GM21737 (cell line): ENCODE measurements at regions not wholly inside any gene's neighbourhood (a gene's known extent, or its start where the extent isn't known, plus 50 kb on each side); places are given as distances from the start of the nearest gene placed in this dataset.
"Not testable (repeated sequence)": the region's sequence is repeated elsewhere in the genome, so short reads cannot be mapped to it uniquely, and the experiment has no call there.

Source experiments
- ATAC-seq: cut with Tn5 transposase; IDR thresholded peaks from one replicate; pipeline ENCODE4 v1.9.1; 2021; ENCODE audit warnings: mild to moderate bottlenecking, moderate library complexity; ENCODE audit not compliant: unreplicated experiment

GRCh38 chr1:96466842-96467241, 254.7 kb upstream of the PTBP2 start:
- no peak for ATAC-seq

GRCh38 chr1:96469726-96470125, 251.9 kb upstream of the PTBP2 start:
- ATAC-seq, result not testable (repeated sequence)

GRCh38 chr1:96472471-96472870, 249.1 kb upstream of the PTBP2 start:
- no peak for ATAC-seq

- no peak for ATAC-seq
Observed at GRCh38 chr1:96473791-96474434, 247.7 kb upstream of the PTBP2 start.

- no peak for ATAC-seq
Observed at GRCh38 chr1:96474985-96475743, 246.4 kb upstream of the PTBP2 start.

GRCh38 chr1:96475903-96476302, 245.7 kb upstream of the PTBP2 start:
- no peak for ATAC-seq

- ATAC-seq, result no peak
Observed at GRCh38 chr1:96478228-96478627, 243.4 kb upstream of the PTBP2 start.

- no peak for ATAC-seq
Observed at GRCh38 chr1:96481409-96481808, 240.2 kb upstream of the PTBP2 start.

- ATAC-seq, result no peak
Observed at GRCh38 chr1:96482616-96483015, 239.0 kb upstream of the PTBP2 start.

GRCh38 chr1:96487394-96487793, 234.2 kb upstream of the PTBP2 start:
- ATAC-seq, result no peak

GRCh38 chr1:96487971-96488370, 233.6 kb upstream of the PTBP2 start:
- ATAC-seq, result no peak

GRCh38 chr1:96488777-96489176, 232.8 kb upstream of the PTBP2 start:
- no peak for ATAC-seq

GRCh38 chr1:96492236-96492635, 229.3 kb upstream of the PTBP2 start:
- no peak for ATAC-seq

GRCh38 chr1:96498744-96499340, 222.7 kb upstream of the PTBP2 start:
- ATAC-seq, result no peak

- ATAC-seq, result no peak
Observed at GRCh38 chr1:96508233-96508632, 213.4 kb upstream of the PTBP2 start.

GRCh38 chr1:96509339-96509738, 212.2 kb upstream of the PTBP2 start:
- no peak for ATAC-seq

GRCh38 chr1:96509951-96510350, 211.6 kb upstream of the PTBP2 start:
- ATAC-seq, result no peak

- ATAC-seq, result no peak
Observed at GRCh38 chr1:96510391-96510790, 211.2 kb upstream of the PTBP2 start.

- ATAC-seq, result no peak
Observed at GRCh38 chr1:96510911-96511310, 210.7 kb upstream of the PTBP2 start.

GRCh38 chr1:96513136-96513535, 208.4 kb upstream of the PTBP2 start:
- ATAC-seq, result no peak

- ATAC-seq, result peak; percentile 95
Observed at GRCh38 chr1:96515430-96515829, 206.2 kb upstream of the PTBP2 start.

GRCh38 chr1:96515925-96516324, 205.7 kb upstream of the PTBP2 start:
- peak; percentile 53 for ATAC-seq
